GM20000 (cell line): ENCODE measurements at regions not wholly inside any gene's neighbourhood (a gene's known extent, or its start where the extent isn't known, plus 50 kb on each side); places are given as distances from the start of the nearest gene placed in this dataset.

Experiments used
- DNase-seq: peaks from one replicate; pipeline ENCODE4 v3.0.0; 2012; ENCODE audit warnings: low spot score
- CTCF ChIP-seq: IDR thresholded peaks from 2 replicates; pipeline ENCODE4 v1.5.1; 2012; ENCODE audit warnings: mild to moderate bottlenecking, control low read depth; ENCODE audit errors: extremely low read depth, missing control alignments

- no peak for DNase-seq
- TF ChIP-seq CTCF: no peak
Observed at GRCh38 chr1:29525941-29526340, 289.6 kb downstream of the PTPRU start.

GRCh38 chr1:29524285-29525065, 288.2 kb downstream of the PTPRU start:
- no peak for TF ChIP-seq CTCF
- DNase-seq: no peak

GRCh38 chr1:29523576-29523975, 287.3 kb downstream of the PTPRU start:
- no peak for TF ChIP-seq CTCF
- no peak for DNase-seq

- TF ChIP-seq CTCF: no peak
Observed at GRCh38 chr1:29523136-29523535, 286.8 kb downstream of the PTPRU start.

GRCh38 chr1:29521811-29522580, 285.7 kb downstream of the PTPRU start:
- no peak for TF ChIP-seq CTCF
- no peak for DNase-seq

More at GRCh38 chr1:29523136-29523535, 286.8 kb downstream of the PTPRU start:
- DNase-seq: no peak

GRCh38 chr1:29521438-29521715, 285.1 kb downstream of the PTPRU start:
- TF ChIP-seq CTCF: no peak
- DNase-seq: no peak
